ENCODE measurements at regions not wholly inside any gene's neighbourhood (a gene's known extent, or its start where the extent isn't known, plus 50 kb on each side); places are given as distances from the start of the nearest gene placed in this dataset.

GRCh38 chr12:77324763-77325468, 259.5 kb upstream of the E2F7 start:
- TF ChIP-seq POLR2A (IDR thresholded peaks at IDR 0.05), result no peak
- no peak for TF ChIP-seq CTCF (IDR thresholded peaks at IDR 0.05)
- intact Hi-C loops (cut with DNase I; ENCODE audit: low total_unique reads), result loop anchor here (10.0 kb wide), 1 partner anchor 260 kb away; the partner anchor contains the start of gene E2F7
- peak; percentile 28 to 93 for DNase-seq (ENCODE audit: low spot score in 2 of 2)
- WGBS, 2 donors, result 0% methylated on average over 60 to 64 of the region's 64 CpGs
- peak overlapping the region; percentile 44 for H3K4me3 ChIP-seq (ENCODE audit: low read depth, poor library complexity, severe bottlenecking)

DNA sequence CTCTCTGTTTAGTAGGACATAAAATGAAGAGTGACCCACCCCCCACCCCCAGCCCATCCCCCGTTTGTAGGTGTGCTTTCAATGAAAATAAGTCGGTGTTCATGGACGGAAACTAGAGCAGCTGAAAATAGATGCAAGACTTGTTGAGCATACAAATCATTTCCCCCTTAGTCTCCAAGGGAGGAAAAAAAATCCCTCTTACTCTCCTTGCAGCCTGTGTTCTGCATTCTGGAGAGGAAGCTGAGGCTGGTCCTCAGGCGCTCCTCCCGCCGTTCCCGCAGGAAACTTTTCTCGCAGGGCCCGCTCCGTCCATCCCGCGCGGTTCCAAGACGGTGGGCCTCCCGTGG, 259.0 kb upstream of the E2F7 start:
- DNase-seq (ENCODE audit: low spot score in 2 of 2), result no peak
- TF ChIP-seq CTCF (IDR thresholded peaks at IDR 0.05) (no peak), POLR2A (IDR thresholded peaks at IDR 0.05) (no peak)
- intact Hi-C loops (cut with DNase I; ENCODE audit: low total_unique reads), result loop anchor here (10.0 kb wide), 1 partner anchor 260 kb away; the partner anchor contains the start of gene E2F7
- 1% methylated on average over 15 of the region's 15 CpGs for WGBS, 2 donors
- peak overlapping the region; percentile 44 for H3K4me3 ChIP-seq (ENCODE audit: low read depth, poor library complexity, severe bottlenecking)

GRCh38 chr12:77323788-77324415, 258.5 kb upstream of the E2F7 start:
- intact Hi-C loops (cut with DNase I; ENCODE audit: low total_unique reads), result loop anchor here (10.0 kb wide), 1 partner anchor 259 kb away; the partner anchor contains the start of gene E2F7
- 78 to 83% methylated on average over 6 of the region's 6 CpGs for WGBS, 2 donors
- DNase-seq (ENCODE audit: low spot score in 2 of 2), result no peak
- TF ChIP-seq POLR2A (IDR thresholded peaks at IDR 0.05), result no peak
- TF ChIP-seq CTCF (IDR thresholded peaks at IDR 0.05), result no peak
- H3K4me3 ChIP-seq (ENCODE audit: low read depth, poor library complexity, severe bottlenecking), result no peak overlapping the region

DNA sequence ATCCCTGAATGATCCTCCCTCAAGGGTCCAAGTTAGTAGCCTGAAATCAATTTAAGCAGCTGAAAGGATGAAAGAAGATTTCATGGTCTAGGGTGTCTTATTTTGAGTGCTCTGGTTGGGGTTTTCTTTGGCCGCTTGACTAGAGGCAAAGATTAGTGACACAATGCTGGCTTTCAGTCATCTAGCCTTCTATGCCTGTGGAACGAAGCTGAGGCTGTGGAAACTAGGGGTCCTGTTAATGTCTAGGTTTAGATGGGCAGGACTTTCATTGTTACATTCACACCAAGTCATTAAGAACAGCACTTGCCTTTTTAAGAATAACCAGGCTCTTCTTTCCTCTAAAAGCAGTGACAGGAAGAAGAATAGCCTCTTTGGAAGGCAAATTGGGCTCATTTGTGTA, 253.8 kb upstream of the E2F7 start:
- TF ChIP-seq POLR2A (IDR thresholded peaks at IDR 0.05) (no peak), CTCF (IDR thresholded peaks at IDR 0.05) (no peak)
- WGBS, 2 donors, result 86 to 87% methylated on average over 2 of the region's 2 CpGs
- DNase-seq (ENCODE audit: low spot score in 2 of 2), result no peak
- no peak overlapping the region for H3K4me3 ChIP-seq (ENCODE audit: low read depth, poor library complexity, severe bottlenecking)
- intact Hi-C loops (cut with DNase I; ENCODE audit: low total_unique reads), result no loop called here

- no peak for DNase-seq (ENCODE audit: low spot score in 2 of 2)
These were observed 250.0 kb upstream of the E2F7 start for GRCh38 chr12:77315407-77315806.

More at GRCh38 chr12:77315407-77315806, 250.0 kb upstream of the E2F7 start:
- TF ChIP-seq CTCF (IDR thresholded peaks at IDR 0.05) (no peak), POLR2A (IDR thresholded peaks at IDR 0.05) (no peak)
- intact Hi-C loops (cut with DNase I; ENCODE audit: low total_unique reads), result no loop called here
- H3K4me3 ChIP-seq (ENCODE audit: low read depth, poor library complexity, severe bottlenecking), result no peak overlapping the region
- WGBS, 2 donors, result 89 to 91% methylated on average over 3 of the region's 3 CpGs
